NCI-H460 (cell line): ENCODE measurements at regions not wholly inside any gene's neighbourhood (a gene's known extent, or its start where the extent isn't known, plus 50 kb on each side); places are given as distances from the start of the nearest gene placed in this dataset.
"Not testable (repeated sequence)": the region's sequence is repeated elsewhere in the genome, so short reads cannot be mapped to it uniquely, and the experiment has no call there.

Experiments used
- DNase-seq: peaks from one replicate; pipeline ENCODE4 v3.0.0-alpha.2; 2016; ENCODE audit warnings: low read depth; ENCODE audit errors: extremely low read depth

DNA sequence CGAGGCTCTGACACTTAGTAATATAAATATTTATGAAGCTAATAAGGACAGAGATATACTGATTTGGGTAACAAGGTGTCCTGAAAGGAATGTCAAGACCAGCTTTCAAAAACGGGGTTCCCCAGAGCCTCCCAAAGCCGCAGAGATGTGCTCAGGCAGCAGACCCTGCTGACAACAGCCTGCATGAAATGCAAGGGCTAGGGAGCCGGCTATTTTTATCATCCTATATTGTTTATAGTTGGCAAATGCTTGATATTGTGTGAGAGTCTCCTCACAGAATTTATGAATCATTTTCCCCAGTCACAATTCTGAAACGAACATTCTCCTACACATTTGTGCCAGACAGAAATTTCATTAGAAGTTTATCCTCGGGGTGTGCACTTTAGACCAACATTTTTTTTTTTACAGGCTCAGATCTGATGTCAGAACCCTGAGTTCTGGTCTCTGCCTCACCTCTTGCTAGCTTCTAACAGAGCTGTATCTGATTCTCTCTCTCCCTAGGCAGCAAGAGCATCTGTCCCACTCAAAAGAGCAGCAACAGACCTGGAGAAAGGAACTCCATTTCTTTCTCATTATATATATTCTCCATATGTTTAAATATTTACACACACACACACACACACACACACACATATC is 302.3 kb upstream of the PLD5 start:
- no peak for DNase-seq

GRCh38 chr1:242824435-242824834 is 299.9 kb upstream of the PLD5 start:
- DNase-seq, result no peak

GRCh38 chr1:242813490-242814091 is 289.1 kb upstream of the PLD5 start:
- no peak for DNase-seq

DNA sequence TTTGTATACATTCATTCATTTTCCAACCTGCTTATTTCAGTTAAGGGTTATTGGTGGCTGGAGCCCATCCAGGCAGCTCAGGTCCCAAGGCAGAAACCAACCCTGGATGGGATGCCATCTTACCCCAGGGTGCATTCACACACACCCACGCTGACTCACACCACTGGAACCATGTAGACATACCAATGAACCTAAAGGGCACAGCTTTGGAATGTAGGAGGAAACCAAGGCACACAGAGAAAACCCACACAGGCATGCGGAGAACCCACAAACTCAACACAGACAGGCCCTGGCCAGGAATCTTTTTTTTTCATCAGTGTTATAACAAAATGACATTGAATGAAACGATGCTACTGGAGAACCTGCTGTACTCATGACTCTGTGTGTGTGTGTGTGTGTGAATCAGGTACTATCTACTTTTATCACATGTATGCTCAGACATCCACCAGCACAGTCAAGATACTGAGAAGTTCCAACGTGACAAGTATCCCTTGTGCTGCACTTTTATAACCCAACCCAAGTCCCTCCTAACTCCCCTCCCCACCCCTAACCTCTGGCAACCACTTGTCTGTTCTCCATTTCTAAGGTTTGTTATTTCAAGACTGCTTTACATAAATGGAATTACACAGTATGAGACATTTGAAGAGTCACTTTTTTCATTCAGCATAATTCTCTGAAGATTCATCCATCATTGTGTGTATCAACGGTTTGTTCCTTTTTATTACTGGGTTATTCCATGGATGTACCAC is 286.8 kb upstream of the PLD5 start:
- DNase-seq, result no peak

- DNase-seq, result no peak
These were observed 281.8 kb upstream of the PLD5 start for GRCh38 chr1:242806324-242806723.

- not testable (repeated sequence) for DNase-seq
These were observed 280.9 kb upstream of the PLD5 start for GRCh38 chr1:242805360-242805759.

GRCh38 chr1:242802973-242803372 is 278.5 kb upstream of the PLD5 start:
- no peak for DNase-seq

DNA sequence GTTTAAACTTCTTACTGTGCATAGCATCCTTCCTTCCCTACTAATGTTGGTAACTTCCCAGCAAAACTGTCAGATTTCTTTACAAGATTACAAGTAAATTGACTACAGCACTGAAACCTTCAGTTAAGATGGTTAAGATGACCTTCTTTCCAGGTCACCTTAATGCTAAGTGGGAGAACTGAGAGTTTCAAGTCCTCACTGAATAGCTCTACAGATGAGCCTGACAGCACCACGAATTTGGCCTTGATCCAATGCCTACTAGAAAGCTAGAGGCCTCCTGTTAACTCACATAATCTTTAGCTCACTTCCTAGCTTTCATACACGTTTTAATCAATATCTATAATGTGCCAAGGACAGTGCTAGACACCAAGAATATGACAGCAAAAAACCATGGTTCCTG is 276.0 kb upstream of the PLD5 start:
- DNase-seq, result no peak

- no peak for DNase-seq
These were observed 273.4 kb upstream of the PLD5 start for GRCh38 chr1:242797856-242798255.

- DNase-seq, result no peak
These were observed 264.3 kb upstream of the PLD5 start for GRCh38 chr1:242788771-242789170.

- no peak for DNase-seq
These were observed 263.5 kb upstream of the PLD5 start for GRCh38 chr1:242787968-242788367.

DNA sequence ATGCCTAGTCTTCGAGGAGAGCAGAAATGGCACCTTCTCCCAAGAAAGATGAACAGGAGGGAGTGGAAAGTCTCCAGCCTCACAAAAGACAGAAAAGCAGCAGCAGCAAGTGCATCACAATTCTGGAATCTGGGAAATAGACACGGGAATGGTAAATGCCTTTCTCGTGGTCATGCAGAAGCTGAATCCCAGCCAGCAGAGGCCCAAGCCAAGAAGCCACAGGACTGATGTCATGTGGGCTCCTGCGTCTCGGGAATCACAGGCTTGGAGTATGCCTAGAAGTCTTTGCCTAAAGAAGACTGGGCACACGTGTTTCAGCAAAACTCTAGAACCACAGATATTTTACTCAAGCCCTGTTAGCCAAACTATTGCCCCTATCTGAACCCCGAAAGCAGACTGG is 260.3 kb upstream of the PLD5 start:
- no peak for DNase-seq

DNA sequence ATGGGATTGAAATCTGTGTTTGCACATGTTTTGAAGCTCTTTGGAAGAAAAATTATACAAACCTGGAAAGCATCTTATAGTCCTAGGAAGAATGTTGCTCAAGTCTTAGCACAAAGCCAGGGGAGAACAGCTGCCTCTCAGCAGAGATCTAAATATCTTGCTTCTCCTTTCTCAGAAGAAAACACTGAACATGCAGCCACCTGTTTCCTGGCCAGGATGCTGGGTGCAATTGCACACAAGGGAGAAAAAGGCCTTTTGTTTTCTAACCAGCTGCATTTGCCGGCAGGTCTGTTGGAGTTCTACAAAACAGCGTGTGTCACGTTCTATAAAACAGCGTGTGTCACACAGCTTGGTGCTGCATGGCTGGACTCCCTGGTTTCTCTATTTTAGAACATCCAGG is 259.6 kb upstream of the PLD5 start:
- DNase-seq, result no peak

DNA sequence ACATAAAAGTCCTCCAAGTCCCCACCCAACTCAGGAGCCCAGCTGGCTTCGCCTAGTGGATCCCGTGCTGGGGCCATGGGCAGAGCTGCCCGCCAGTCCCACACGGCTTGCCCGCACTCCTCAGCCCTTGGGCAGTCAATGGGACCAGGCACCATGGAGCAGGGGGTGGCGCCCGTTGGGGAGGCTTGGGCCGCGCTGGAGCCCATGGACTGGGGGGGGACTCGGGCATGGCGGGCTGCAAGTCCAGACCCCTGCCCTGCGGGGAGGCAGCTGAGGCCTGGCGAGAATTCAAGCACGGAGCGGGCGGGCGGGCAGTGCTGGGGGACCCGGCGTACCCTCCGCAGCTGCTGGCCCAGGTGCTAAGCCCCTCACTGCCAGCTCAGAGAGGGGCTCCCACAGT is 249.8 kb upstream of the PLD5 start:
- DNase-seq, result no peak

- no peak for DNase-seq
These were observed 245.9 kb upstream of the PLD5 start for GRCh38 chr1:242770366-242770765.

GRCh38 chr1:242764161-242764560 is 239.7 kb upstream of the PLD5 start:
- no peak for DNase-seq

DNA sequence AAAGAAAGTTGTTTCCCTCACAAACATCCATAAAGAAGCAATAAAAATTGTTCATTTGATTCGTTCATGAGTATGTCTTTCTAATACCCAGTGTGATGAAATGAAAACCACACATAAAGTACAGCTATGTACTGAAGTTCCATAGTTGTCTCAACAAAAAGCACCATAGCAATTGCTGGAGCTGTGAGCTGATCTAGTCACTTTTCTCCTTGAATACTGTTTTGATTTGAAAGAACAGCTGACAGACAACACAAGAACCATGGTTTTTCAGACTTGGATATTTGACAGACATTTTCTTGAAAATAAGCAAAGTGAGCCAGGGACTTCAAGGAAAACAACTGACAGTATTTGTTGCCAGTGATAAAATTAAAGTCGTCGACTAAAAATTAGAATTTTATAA is 237.1 kb upstream of the PLD5 start:
- DNase-seq, result no peak

GRCh38 chr1:242754926-242755325 is 230.4 kb upstream of the PLD5 start:
- no peak for DNase-seq

- DNase-seq, result no peak
These were observed 229.6 kb upstream of the PLD5 start for GRCh38 chr1:242754125-242754524.

GRCh38 chr1:242747233-242747632 is 222.7 kb upstream of the PLD5 start:
- DNase-seq, result no peak

GRCh38 chr1:242745079-242745478 is 220.6 kb upstream of the PLD5 start:
- DNase-seq, result no peak
